ENCODE measurements at regions not wholly inside any gene's neighbourhood (a gene's known extent, or its start where the extent isn't known, plus 50 kb on each side); places are given as distances from the start of the nearest gene placed in this dataset.
"Not testable (repeated sequence)": the region's sequence is repeated elsewhere in the genome, so short reads cannot be mapped to it uniquely, and the experiment has no call there.

DNA sequence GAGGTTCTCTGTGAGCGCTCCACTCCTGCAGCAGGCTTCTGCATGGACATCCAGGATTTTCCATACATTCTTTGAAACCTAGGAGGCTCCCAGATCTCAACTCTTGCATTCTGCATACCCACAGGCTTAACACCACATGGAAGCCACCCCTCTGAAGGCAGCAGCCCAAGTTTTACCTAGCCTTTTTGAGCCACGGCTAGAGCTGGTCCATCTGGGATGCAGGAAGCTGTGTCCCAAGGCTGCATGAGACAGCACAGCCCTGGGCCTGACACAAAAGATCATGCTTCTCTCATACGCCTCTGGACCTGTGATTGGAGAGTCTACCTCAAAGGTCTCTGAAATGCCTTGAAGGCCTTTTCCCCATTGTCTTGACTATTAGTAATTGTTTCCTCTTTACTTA, 53.6 kb upstream of the RPRM start:
- no peak for DNase-seq (ENCODE audit: low spot score)

DNA sequence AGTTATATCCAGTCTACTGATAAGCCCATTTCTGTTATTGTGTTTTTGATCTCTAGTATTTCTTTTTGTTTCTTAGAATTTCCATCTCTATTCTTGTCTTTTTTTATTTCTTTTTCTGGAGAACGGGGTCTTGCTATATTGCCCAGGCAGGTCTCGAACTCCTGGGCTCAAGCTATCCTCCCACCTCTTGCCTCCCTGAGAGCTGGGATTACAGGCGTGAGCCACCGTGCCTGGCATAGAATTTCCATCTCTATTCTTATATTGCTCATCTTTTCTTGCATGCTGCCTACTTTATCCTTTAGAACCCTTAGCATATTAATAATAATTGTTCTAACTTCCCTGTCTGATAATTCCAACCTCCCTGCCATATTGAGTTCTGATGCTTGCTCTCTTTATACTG, 55.2 kb upstream of the RPRM start:
- not testable (repeated sequence) for DNase-seq (ENCODE audit: low spot score)

- not testable (repeated sequence) for DNase-seq (ENCODE audit: low spot score)
Measured at GRCh38 chr2:153534590-153534989, 56.0 kb upstream of the RPRM start.

DNA sequence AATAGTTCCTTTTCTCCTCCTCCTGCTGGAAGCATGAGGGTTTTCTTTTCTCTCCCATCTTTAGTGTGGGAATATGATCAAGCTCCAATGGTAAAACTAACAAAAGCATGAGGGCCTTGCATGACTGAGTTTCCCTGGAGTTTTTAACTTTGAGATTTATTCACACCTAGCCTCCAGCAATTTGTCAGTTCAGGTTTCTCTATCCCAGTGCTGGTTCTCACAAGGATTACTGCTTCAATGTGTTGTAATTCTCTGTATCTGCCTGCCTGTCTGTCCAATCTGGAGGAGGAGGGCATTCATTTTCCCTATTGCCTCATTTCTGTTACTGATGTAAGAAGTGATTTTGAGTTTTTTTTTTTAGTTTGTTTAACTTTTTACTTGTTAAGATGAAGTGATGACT, 57.6 kb upstream of the RPRM start:
- DNase-seq (ENCODE audit: low spot score), result no peak

- not testable (repeated sequence) for DNase-seq (ENCODE audit: low spot score)
Measured at GRCh38 chr2:153538102-153538501, 59.5 kb upstream of the RPRM start.

DNA sequence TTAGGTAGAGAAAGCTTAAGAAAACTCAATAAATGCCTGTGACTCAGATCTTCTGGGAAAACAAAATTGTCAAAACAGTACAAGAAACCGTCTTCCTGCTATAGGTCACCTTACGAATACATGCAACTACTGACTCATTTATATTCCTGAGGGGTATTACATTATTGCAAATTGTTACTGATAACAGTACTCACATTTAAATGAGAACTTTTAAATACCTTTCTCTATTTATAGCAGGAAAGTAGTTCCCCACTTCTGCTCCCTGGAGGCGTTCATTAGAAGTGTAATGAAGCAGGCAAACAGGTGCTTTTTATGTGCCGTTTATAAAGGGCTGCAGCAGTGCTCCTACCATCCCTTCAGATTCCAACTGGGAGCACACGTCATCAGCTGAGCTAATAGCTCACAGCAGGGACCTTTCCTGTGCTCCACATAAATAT, 65.1 kb upstream of the RPRM start:
- DNase-seq (ENCODE audit: low spot score), result no peak

DNA sequence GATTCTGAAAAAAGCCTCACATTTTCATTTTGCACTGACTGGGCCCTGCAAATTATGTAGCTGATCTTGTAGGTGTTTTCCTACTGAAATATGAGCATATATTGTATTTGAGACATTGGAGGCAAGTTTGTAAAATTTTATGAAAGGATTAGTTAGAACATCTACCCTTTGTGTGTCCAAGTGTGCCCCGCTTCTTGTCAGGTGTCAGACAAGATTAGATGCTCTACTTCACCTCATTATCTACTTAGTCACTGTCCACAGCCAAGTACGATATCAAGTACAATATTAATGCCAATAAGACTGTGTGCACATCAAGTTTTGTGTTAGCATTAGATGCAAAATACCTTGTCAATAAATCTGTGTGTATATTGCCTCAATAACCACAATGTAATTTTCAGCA, 67.8 kb upstream of the RPRM start:
- DNase-seq (ENCODE audit: low spot score), result no peak

GRCh38 chr2:153548536-153548935, 70.0 kb upstream of the RPRM start:
- no peak for DNase-seq (ENCODE audit: low spot score)

GRCh38 chr2:153551698-153552097, 73.1 kb upstream of the RPRM start:
- no peak for DNase-seq (ENCODE audit: low spot score)

DNA sequence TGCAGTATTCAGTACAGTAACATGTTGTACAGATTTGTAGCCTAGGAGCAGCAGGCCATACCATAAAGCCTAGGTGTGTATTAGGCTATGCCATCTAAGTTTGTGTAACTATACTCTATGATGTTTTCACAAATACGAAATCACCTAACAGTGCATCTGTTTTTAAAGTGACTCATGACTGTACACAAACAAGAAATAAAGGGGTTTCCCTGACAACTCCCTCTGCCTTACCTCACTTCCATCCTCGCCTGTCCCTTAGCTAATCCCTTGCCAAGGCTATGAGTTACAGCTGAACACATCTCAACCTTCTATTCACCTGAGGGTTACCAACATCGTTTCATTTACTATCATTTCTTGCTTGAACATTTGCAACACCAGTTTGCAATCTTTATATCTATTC, 78.6 kb upstream of the RPRM start:
- no peak for DNase-seq (ENCODE audit: low spot score)

- DNase-seq (ENCODE audit: low spot score), result no peak
Measured at GRCh38 chr2:153557714-153558113, 79.2 kb upstream of the RPRM start.

DNA sequence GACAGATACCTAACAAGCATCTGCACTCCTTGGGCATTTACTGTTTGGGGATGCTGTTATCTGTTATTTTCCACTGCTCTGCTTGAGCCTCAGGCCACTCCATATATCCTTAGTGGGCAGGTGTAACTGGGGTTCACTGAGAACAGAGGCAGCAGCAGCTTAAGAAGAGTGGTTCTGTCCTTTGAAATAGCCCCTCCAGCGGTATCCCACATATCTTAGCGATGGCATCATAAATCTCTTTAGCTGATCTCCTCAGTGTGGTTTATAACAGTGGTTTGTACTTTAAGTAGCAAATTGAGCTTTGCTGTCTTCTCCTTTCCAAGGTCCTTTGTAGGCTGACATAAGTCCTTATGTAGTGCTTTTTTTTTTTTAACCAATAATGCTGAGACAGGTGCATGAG, 79.7 kb upstream of the RPRM start:
- no peak for DNase-seq (ENCODE audit: low spot score)

- DNase-seq (ENCODE audit: low spot score), result no peak
Measured at GRCh38 chr2:153567367-153567766, 88.8 kb upstream of the RPRM start.

DNA sequence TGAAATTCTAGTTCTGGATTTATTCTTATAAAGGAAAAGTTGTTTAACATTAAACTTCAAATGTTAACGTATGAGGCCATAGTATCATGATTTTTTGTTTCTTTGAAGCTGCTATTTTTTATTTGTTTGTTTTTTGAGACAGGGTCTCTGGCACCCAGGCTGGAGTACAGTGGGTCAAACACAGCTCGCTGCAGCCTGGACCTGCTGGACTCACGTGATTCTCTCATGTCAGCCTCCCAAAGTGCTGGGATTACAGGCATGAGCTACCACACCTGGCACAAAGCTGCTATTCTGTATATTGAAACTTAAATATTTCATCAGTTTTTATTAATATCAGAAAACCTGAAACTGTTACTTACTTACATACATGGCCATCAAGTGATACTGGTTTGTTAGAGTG, 89.5 kb upstream of the RPRM start:
- no peak for DNase-seq (ENCODE audit: low spot score)

GRCh38 chr2:153575171-153575853, 96.8 kb upstream of the RPRM start:
- DNase-seq (ENCODE audit: low spot score), result no peak

- DNase-seq (ENCODE audit: low spot score), result no peak
Measured at GRCh38 chr2:153584244-153584643, 105.7 kb upstream of the RPRM start.

DNA sequence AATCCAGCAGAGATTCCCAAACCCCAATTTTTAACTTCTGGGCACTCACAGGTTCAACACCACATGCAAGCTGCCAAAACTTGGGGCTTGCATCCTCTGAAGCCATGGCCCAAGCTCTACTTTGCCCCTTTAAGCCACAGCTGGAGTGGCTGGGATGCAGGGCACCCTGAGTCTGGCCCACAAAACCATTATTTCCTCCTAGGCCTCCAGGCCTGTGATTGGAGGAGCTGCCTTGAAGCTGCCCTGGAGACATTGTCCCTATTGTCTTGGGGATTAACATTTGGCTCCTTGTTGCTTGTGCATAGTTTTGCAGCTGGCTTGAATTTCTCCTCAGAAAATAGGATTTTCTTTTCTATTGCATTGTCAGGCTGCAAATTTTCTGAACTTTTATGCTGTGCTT, 109.8 kb upstream of the RPRM start:
- DNase-seq (ENCODE audit: low spot score), result no peak

DNA sequence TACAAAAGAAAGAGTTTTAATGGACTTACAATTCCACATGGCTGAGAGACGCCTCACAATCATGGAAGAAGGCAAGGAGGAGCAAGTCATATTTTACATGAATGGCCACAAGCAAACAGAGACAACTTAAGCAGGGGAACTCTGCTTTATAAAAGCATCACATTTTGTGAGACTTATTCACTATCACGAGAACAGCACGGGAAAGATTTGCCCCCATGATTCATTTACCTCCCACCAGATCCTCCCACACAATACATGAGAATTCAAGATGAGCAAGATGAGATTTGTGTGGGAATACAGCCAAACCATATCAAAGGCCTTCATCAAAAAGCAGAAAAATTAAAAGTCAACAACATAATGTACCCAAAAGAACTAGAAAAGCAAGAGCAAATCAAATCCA, 111.0 kb upstream of the RPRM start:
- DNase-seq (ENCODE audit: low spot score), result no peak

DNA sequence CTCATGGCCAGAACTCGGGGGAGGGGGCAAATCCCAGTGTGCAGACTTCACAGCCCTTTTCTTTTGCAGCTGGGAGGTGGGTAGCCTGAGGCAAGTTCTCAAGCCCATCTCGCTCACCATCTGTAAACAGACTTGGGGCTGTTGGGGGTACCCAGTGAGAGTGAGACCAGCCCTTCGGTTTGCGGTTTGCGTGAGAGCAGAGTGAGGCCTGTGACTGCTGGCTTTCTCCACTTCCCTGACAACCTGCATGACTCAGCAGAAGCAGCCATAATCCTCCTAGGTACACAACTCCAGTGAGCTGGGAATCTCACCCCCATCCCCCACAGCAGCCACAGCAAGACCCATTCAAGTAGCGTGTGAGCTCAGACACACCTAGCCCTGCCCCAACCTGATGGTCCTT, 114.5 kb upstream of the RPRM start:
- DNase-seq (ENCODE audit: low spot score), result not testable (repeated sequence)

DNA sequence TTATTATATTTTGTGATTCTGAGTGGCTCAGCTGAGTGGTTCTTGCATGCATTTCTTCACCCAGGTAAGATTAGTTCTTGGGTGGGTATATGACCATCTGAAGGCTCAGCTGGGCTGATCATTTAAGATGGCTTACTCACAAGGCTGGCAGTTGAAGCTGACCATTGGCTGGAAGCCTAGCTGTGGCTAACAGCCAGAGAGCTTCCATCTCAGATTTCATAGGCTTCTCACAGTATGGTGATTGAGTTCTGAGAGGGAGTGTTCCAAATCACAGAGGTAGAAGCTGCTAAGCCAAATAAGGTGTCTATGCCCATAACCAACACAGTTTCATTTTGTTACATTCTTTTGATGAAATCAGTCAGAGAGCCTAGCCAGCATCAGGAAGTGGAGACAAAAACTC, 117.4 kb upstream of the RPRM start:
- DNase-seq (ENCODE audit: low spot score), result no peak

DNA sequence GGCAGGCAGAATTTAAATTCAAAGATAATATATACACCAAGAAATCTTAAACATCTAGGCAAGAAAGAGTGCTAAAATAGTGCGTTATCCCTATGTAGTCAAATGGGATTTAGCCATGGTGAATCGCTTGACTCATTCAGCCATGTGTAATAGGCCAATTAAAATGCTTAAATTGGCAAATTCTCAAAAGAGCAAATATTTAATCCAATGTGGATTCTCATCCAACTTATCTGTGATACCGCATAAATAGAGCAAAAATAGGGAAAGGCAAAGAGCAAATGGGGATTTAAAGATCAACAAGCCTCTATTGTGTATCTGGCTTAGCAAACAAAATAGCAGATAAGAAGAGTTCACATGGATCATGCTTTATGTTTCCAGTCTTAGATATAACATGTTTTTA, 123.2 kb upstream of the RPRM start:
- no peak for DNase-seq (ENCODE audit: low spot score)

- DNase-seq (ENCODE audit: low spot score), result no peak
Measured at GRCh38 chr2:153604133-153604532, 125.6 kb upstream of the RPRM start.

- DNase-seq (ENCODE audit: low spot score), result no peak
Measured at GRCh38 chr2:153606623-153607022, 128.1 kb upstream of the RPRM start.

DNA sequence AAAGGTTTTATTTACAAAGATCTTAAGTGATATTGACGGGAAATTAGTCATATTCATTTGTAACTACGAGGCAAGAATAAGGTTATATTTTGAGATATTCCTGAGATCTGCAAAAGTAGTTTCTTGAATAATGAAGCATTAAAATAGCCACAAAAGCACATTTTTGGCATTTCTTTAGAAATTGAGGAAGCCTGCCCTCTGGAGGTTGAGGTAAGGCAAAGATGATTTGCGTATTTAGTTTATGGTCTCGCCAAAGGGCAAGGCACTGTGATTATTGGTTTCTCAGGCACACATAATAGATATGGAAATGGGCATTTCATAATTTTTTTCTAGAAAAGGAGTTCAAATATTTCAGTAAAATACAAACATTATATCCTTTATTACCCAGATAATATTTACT, 143.7 kb upstream of the RPRM start:
- DNase-seq (ENCODE audit: low spot score), result no peak

DNA sequence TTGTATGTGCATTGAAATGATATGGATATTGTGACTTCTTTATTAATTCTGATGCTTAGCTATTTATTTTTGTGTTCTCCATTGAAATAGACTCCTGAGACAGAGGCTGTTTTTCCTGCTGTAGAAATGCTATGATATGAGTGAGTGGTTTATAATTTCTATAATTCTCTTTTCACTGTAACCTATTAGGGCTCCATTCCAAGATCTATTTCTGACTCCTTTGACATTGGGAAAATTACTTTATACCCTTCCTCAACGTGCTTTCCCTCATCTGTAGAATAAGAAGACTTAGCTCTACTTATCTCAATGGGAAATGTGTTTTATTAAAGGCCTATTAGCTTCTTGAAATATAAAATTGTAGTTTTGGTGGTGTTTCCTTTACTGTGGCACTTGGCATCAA, 144.5 kb upstream of the RPRM start:
- DNase-seq (ENCODE audit: low spot score), result no peak

All from Ammon's horn (tissue), 1 donor.